Sigmoid colon (tissue), 4 donors: ENCODE measurements at regions not wholly inside any gene's neighbourhood (a gene's known extent, or its start where the extent isn't known, plus 50 kb on each side); places are given as distances from the start of the nearest gene placed in this dataset.

Source experiments
- POLR2AphosphoS5 ChIP-seq, 4 donors: sonication (generic); formaldehyde crosslinking; IDR thresholded peaks; one replicate each; pipeline ENCODE4 v1.6.1; 2017; ENCODE audit warnings: antibody characterized with exemption in 4 of 4
- TF ChIP-seq, protein P1 (sequence below), 4 experiments: fragments of 450-650 bp in 3 of 4; fragments of 200-600 bp in 1 of 4; IDR thresholded peaks; one replicate each; pipeline ENCODE4 v1.5.1; 2016 to 2019; ENCODE audit warnings: antibody characterized with exemption in 4 of 4, mild to moderate bottlenecking in 3 of 4, moderate library complexity in 2 of 4

DNA sequence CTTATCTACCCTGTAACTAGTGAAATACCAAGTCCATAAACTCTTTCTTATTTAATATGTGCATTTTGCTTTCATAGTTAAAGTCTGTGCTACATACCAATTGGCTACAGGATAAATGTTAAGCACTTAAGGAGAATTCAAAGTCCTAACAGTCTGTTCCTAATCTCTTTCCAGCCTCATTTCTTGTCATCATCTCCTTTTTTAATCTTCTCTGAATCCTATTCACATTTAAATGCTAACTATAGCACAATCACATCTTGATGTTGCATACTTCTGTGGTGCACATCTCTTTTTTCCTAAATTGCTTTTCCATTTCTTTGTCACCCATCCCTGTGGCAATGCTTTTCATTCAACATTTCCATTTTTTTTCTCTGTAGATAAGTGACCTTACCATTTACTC, 996.1 kb upstream of the TYRP1 start:
- TF ChIP-seq, protein P1, sequence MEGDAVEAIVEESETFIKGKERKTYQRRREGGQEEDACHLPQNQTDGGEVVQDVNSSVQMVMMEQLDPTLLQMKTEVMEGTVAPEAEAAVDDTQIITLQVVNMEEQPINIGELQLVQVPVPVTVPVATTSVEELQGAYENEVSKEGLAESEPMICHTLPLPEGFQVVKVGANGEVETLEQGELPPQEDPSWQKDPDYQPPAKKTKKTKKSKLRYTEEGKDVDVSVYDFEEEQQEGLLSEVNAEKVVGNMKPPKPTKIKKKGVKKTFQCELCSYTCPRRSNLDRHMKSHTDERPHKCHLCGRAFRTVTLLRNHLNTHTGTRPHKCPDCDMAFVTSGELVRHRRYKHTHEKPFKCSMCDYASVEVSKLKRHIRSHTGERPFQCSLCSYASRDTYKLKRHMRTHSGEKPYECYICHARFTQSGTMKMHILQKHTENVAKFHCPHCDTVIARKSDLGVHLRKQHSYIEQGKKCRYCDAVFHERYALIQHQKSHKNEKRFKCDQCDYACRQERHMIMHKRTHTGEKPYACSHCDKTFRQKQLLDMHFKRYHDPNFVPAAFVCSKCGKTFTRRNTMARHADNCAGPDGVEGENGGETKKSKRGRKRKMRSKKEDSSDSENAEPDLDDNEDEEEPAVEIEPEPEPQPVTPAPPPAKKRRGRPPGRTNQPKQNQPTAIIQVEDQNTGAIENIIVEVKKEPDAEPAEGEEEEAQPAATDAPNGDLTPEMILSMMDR (IDR thresholded peaks at IDR 0.05) = no peak
- TF ChIP-seq POLR2AphosphoS5 (IDR thresholded peaks at IDR 0.05) = no peak
